ENCODE measurements at regions not wholly inside any gene's neighbourhood (a gene's known extent, or its start where the extent isn't known, plus 50 kb on each side); places are given as distances from the start of the nearest gene placed in this dataset.
A peak's percentile ranks its signal among the peaks of the same experiment; 100 is the strongest.

DNA sequence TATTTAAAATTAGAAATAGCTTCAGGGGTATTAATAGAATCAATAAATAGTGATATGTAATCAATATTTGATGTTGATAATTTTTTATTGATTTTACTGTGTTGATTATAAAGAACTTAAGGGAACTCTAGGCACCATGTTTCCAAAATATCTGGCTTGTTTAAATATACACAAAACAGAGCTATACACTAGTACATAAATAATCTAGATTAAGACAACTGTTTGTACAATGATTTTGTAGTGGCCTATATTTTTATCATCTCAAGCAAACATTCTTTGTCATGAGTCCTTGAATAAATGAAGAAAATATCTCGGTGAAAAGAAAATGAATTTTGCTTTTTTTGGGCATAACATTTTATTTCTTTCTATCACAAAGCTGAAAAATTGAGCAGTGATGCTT lies 117.1 kb upstream of the KRR1 start:
- TF ChIP-seq, protein P1, sequence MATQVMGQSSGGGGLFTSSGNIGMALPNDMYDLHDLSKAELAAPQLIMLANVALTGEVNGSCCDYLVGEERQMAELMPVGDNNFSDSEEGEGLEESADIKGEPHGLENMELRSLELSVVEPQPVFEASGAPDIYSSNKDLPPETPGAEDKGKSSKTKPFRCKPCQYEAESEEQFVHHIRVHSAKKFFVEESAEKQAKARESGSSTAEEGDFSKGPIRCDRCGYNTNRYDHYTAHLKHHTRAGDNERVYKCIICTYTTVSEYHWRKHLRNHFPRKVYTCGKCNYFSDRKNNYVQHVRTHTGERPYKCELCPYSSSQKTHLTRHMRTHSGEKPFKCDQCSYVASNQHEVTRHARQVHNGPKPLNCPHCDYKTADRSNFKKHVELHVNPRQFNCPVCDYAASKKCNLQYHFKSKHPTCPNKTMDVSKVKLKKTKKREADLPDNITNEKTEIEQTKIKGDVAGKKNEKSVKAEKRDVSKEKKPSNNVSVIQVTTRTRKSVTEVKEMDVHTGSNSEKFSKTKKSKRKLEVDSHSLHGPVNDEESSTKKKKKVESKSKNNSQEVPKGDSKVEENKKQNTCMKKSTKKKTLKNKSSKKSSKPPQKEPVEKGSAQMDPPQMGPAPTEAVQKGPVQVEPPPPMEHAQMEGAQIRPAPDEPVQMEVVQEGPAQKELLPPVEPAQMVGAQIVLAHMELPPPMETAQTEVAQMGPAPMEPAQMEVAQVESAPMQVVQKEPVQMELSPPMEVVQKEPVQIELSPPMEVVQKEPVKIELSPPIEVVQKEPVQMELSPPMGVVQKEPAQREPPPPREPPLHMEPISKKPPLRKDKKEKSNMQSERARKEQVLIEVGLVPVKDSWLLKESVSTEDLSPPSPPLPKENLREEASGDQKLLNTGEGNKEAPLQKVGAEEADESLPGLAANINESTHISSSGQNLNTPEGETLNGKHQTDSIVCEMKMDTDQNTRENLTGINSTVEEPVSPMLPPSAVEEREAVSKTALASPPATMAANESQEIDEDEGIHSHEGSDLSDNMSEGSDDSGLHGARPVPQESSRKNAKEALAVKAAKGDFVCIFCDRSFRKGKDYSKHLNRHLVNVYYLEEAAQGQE (IDR thresholded peaks at IDR 0.05; ENCODE audit: low read depth), result no peak
- no peak for TF ChIP-seq CEBPB (IDR thresholded peaks at IDR 0.05)
- TF ChIP-seq RAD21 (IDR thresholded peaks at IDR 0.05; ENCODE audit: low read depth), result no peak
- TF ChIP-seq ZBTB7A (IDR thresholded peaks at IDR 0.05; ENCODE audit: low read depth), result no peak
- TF ChIP-seq, protein P2, sequence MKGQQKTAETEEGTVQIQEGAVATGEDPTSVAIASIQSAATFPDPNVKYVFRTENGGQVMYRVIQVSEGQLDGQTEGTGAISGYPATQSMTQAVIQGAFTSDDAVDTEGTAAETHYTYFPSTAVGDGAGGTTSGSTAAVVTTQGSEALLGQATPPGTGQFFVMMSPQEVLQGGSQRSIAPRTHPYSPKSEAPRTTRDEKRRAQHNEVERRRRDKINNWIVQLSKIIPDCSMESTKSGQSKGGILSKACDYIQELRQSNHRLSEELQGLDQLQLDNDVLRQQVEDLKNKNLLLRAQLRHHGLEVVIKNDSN (IDR thresholded peaks at IDR 0.05), result no peak
- TF ChIP-seq EP300 (IDR thresholded peaks at IDR 0.05; ENCODE audit: borderline replicate concordance), result no peak
- TF ChIP-seq FOXM1 (IDR thresholded peaks at IDR 0.05; ENCODE audit: borderline replicate concordance, low read depth), result no peak
- TF ChIP-seq, protein P3, sequence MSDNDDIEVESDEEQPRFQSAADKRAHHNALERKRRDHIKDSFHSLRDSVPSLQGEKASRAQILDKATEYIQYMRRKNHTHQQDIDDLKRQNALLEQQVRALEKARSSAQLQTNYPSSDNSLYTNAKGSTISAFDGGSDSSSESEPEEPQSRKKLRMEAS (IDR thresholded peaks at IDR 0.05), result no peak
- no peak for TF ChIP-seq NFIC (IDR thresholded peaks at IDR 0.05)
- TF ChIP-seq TEAD4 (IDR thresholded peaks at IDR 0.05), result no peak
- TF ChIP-seq TAF1 (IDR thresholded peaks at IDR 0.05; ENCODE audit: low read depth), result no peak
- no peak for TF ChIP-seq EGR1 (IDR thresholded peaks at IDR 0.05)

DNA sequence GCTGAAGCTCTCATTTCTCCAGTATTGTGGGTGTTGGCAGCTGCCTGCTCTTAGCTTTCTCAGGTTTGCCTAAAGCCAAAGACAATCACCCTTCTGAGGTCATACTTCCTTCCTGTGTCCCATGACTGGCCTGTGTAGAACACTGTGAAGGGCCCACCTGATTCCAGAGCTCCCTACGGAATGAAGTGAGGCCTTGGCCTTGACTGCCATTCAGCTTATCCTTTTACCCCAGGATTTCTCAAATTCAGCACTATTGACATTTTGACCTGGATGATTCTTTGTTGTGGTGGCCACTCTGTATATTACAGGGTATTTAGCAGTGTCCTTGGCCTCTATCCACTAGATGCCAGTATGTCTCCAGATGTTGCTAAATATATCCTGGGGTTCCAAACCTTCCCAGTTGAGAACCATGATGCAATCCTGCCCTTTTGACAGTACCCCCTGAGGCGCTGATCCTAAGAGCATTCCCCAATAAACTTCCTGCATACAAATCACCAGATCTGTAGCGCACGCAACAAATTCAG lies 112.3 kb upstream of the KRR1 start:
- TF ChIP-seq, protein P3 (IDR thresholded peaks at IDR 0.05), result no peak
- TF ChIP-seq EP300 (IDR thresholded peaks at IDR 0.05; ENCODE audit: borderline replicate concordance), result no peak
- no peak for TF ChIP-seq FOXM1 (IDR thresholded peaks at IDR 0.05; ENCODE audit: borderline replicate concordance, low read depth)
- TF ChIP-seq RAD21 (IDR thresholded peaks at IDR 0.05; ENCODE audit: low read depth), result peak; percentile 74
- TF ChIP-seq CEBPB (IDR thresholded peaks at IDR 0.05), result peak; percentile 42; the same call in 1 of the 2 replicates
- TF ChIP-seq TEAD4 (IDR thresholded peaks at IDR 0.05), result no peak
- no peak for TF ChIP-seq CREB1 (IDR thresholded peaks at IDR 0.05; ENCODE audit: low read depth)

- TF ChIP-seq TEAD4 (IDR thresholded peaks at IDR 0.05) (no peak), RAD21 (IDR thresholded peaks at IDR 0.05; ENCODE audit: low read depth) (no peak), ZBTB7A (IDR thresholded peaks at IDR 0.05; ENCODE audit: low read depth) (no peak), NFIC (IDR thresholded peaks at IDR 0.05) (no peak), EGR1 (IDR thresholded peaks at IDR 0.05) (no peak), CEBPB (IDR thresholded peaks at IDR 0.05) (no peak), YY1 (IDR thresholded peaks at IDR 0.05; ENCODE audit: low read depth) (no peak), CREB1 (IDR thresholded peaks at IDR 0.05; ENCODE audit: low read depth) (no peak), TCF12 (IDR thresholded peaks at IDR 0.05; ENCODE audit: low read depth) (no peak), EP300 (IDR thresholded peaks at IDR 0.05; ENCODE audit: borderline replicate concordance) (no peak), TAF1 (IDR thresholded peaks at IDR 0.05; ENCODE audit: low read depth) (no peak), FOXM1 (IDR thresholded peaks at IDR 0.05; ENCODE audit: borderline replicate concordance, low read depth) (no peak)
- TF ChIP-seq, protein P2 (IDR thresholded peaks at IDR 0.05), result no peak
- TF ChIP-seq, protein P3 (IDR thresholded peaks at IDR 0.05), result no peak
- TF ChIP-seq, protein P1 (IDR thresholded peaks at IDR 0.05; ENCODE audit: low read depth), result no peak
Measured at GRCh38 chr12:75622492-75622891, 111.1 kb upstream of the KRR1 start.

GRCh38 chr12:75613981-75614380 lies 102.6 kb upstream of the KRR1 start:
- TF ChIP-seq, protein P1 (IDR thresholded peaks at IDR 0.05; ENCODE audit: low read depth), result no peak
- TF ChIP-seq TEAD4 (IDR thresholded peaks at IDR 0.05), result no peak
- no peak for TF ChIP-seq EP300 (IDR thresholded peaks at IDR 0.05; ENCODE audit: borderline replicate concordance)

Data from Ishikawa (cell line).